GM21786 (cell line): ENCODE measurements at regions not wholly inside any gene's neighbourhood (a gene's known extent, or its start where the extent isn't known, plus 50 kb on each side); places are given as distances from the start of the nearest gene placed in this dataset.

ENCODE experiments used
- ATAC-seq: cut with Tn5 transposase; IDR thresholded peaks from one replicate; pipeline ENCODE4 v1.9.1; 2021; ENCODE audit not compliant: unreplicated experiment

GRCh38 chr5:8611067-8611466 lies 742.1 kb downstream of the MTRR start:
- no peak for ATAC-seq

DNA sequence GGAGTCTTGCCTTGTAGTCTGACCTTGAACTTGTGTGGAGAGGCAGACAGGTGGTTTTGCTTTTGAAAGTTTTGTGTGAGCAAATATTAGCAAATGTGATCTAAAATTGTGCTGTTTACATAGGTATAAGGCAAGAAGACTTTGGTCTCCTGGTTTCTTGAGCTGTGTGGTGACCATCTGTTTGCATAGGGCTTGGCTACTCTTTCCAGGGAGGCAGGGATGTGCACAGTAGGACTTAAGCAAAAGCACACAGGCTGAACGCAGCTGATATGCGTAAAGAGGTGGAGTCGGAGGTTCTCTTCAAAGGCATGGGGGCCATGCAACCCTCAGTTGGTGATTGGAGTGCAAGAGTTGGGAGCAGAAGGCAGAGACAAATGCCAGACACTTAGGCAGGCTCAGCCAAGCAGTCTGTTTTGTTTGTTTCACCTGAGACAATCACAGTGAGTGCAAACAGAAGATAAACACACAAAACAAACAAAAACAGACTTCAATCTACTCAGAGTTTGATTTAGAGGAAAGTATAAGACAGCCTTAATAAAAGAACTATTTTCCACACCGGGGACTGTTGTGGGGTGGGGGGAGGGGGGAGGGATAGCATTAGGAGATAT lies 744.2 kb downstream of the MTRR start:
- ATAC-seq: no peak

GRCh38 chr5:8615142-8615858 lies 746.4 kb downstream of the MTRR start:
- ATAC-seq: no peak

GRCh38 chr5:8628521-8628920 lies 759.6 kb downstream of the MTRR start:
- no peak for ATAC-seq

- ATAC-seq: no peak
Observed at GRCh38 chr5:8633259-8633658, 764.3 kb downstream of the MTRR start.

DNA sequence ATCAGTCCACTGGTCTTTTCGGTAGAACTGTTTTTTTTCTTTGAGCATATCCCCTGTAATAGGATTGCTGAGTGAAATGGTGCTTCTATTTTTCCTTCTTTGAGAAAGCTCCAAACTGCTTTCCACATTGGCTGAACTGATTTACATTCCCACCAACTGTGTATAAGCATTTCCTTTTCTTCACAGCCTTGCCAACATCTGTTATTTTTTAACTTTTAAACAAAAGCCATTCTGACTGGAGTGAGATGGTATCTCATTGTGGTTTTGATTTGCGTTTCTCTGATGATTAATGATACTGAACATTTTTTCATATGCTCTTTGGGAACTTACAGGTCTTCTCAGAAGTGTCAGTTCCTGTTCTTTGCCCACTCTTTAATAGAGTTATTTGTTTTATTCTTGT lies 764.7 kb downstream of the MTRR start:
- ATAC-seq: no peak

GRCh38 chr5:8634219-8634618 lies 765.3 kb downstream of the MTRR start:
- no peak for ATAC-seq

- ATAC-seq: no peak
Observed at GRCh38 chr5:8641786-8642505, 773.0 kb downstream of the MTRR start.

DNA sequence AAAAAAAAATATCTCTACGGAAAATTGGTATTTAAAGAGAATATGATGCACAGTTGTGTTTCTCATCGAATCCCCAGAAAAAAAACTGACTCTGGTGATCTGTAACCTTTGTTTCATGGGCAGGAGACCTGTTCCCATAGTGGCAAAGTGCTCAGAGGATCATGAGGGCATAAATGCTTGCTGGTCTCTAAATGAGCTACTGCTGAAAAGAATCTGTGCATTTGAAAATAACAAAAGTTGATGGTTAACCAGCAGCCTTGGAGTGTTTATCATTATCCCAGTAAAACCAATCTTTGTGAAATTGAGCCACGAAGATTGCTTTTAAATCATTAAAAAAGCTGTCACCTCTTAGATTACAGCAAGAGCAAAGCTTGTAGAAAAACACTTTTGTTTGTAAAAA lies 775.4 kb downstream of the MTRR start:
- ATAC-seq: no peak

DNA sequence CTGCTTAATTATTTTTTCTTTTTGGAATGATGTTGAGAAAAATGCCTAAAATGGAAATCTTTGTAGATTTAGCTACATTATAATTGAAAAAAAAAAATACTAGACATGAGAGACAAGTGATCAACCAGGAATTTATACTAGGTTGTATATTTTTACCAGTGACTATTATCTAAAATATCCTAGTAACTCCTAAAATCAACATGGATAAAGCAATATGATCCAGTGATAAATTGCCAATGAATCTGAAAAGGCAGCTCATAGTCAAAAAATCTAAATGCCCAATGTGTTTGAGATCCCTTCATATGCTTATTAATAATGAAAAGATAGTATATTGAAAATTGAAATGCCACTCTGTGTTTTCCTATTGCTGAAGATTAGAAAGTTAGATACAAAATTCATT lies 778.2 kb downstream of the MTRR start:
- ATAC-seq: no peak

DNA sequence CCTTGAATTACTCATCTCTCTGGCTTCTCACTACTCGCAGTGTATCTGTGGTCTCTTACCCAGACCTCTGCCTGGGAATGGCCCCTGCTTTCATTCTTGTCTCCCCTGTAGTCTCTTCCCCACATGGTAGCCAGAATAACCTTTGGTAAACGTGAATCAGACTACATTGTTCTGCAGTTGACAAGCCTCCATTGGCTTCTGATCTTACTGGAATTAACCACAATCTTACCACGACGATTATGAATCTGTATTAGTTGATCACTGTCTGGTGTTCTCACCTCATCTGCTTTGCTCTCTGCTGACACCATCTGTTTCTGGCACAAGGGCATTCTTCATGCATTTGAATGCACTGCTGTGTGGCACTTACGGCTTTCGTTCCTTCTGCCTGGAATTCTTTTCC lies 781.2 kb downstream of the MTRR start:
- no peak for ATAC-seq

- ATAC-seq: no peak
Observed at GRCh38 chr5:8660133-8660893, 791.4 kb downstream of the MTRR start.

- ATAC-seq: no peak
Observed at GRCh38 chr5:8663374-8663773, 794.4 kb downstream of the MTRR start.

DNA sequence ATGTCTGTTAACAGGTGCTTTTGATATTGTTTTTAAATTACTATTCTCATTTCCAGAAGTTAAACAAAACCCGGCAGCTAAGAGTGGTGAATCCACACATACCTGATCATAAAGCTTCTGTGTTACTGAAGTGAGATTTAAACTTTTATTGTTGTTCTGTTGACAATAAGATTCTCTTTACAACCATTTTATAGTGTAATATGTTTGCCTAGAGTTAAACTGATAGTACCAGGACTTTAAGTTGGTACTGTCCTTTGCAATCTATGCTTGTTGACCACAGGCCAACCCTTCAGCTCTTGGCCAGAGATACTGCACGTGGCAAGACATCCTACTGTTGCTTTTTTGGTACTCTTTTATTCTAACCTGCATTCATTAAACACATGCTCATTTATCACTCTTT lies 806.2 kb downstream of the MTRR start:
- ATAC-seq: no peak

GRCh38 chr5:8676695-8677094 lies 807.7 kb downstream of the MTRR start:
- no peak for ATAC-seq

GRCh38 chr5:8682381-8682780 lies 813.4 kb downstream of the MTRR start:
- ATAC-seq: no peak

GRCh38 chr5:8683496-8683895 lies 814.5 kb downstream of the MTRR start:
- ATAC-seq: no peak

GRCh38 chr5:8685704-8686103 lies 816.8 kb downstream of the MTRR start:
- no peak for ATAC-seq

GRCh38 chr5:8686707-8687106 lies 817.8 kb downstream of the MTRR start:
- no peak for ATAC-seq

GRCh38 chr5:8689773-8690172 lies 820.8 kb downstream of the MTRR start:
- no peak for ATAC-seq

- ATAC-seq: no peak
Observed at GRCh38 chr5:8691221-8691620, 822.3 kb downstream of the MTRR start.
